ENCODE measurements at regions not wholly inside any gene's neighbourhood (a gene's known extent, or its start where the extent isn't known, plus 50 kb on each side); places are given as distances from the start of the nearest gene placed in this dataset.

DNA sequence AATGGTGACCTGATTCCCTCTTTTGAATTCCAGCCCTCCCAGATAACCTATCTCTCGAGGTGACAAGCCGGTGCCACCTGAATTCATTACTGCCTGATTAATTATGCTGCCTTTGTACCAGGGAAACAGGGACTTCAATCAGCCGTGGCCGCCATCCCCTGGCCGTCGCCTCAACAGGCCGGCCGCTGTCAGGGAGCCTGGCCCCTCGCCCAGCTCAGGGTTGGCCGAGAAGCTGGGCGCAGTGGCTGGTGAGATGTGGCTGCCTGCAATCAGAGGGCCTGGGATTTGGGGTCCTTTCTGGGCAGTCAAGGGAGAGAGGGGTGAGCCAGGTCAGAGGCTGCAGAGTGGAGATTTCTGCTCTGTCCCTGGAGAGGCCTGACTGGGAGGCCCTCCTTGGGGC, 91.2 kb downstream of the KCTD15 start:
- Histone ChIP-seq H3K9me3 (no peaks in the 10 kb centered on the region), H3K4me3 (no peak overlapping the region), H3K4me1 (peaks cover 0 to 9% (median 0%) of the 10 kb centered on the region in 4 donors), H3K36me3 (no peaks in the 10 kb centered on the region), H3K27ac (no peak overlapping the region), H3K27me3 (no peaks in the 10 kb centered on the region)
- WGBS, 2 donors, result 78 to 86% methylated on average over 11 of the region's 11 CpGs
- DNase-seq (ENCODE audit: low spot score in 2 of 2), result no peak
- no peak for TF ChIP-seq EP300 (IDR thresholded peaks at IDR 0.05)
- TF ChIP-seq, protein P1, sequence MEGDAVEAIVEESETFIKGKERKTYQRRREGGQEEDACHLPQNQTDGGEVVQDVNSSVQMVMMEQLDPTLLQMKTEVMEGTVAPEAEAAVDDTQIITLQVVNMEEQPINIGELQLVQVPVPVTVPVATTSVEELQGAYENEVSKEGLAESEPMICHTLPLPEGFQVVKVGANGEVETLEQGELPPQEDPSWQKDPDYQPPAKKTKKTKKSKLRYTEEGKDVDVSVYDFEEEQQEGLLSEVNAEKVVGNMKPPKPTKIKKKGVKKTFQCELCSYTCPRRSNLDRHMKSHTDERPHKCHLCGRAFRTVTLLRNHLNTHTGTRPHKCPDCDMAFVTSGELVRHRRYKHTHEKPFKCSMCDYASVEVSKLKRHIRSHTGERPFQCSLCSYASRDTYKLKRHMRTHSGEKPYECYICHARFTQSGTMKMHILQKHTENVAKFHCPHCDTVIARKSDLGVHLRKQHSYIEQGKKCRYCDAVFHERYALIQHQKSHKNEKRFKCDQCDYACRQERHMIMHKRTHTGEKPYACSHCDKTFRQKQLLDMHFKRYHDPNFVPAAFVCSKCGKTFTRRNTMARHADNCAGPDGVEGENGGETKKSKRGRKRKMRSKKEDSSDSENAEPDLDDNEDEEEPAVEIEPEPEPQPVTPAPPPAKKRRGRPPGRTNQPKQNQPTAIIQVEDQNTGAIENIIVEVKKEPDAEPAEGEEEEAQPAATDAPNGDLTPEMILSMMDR (IDR thresholded peaks at IDR 0.05), result no peak
- no peak for TF ChIP-seq POLR2A (IDR thresholded peaks at IDR 0.05)

DNA sequence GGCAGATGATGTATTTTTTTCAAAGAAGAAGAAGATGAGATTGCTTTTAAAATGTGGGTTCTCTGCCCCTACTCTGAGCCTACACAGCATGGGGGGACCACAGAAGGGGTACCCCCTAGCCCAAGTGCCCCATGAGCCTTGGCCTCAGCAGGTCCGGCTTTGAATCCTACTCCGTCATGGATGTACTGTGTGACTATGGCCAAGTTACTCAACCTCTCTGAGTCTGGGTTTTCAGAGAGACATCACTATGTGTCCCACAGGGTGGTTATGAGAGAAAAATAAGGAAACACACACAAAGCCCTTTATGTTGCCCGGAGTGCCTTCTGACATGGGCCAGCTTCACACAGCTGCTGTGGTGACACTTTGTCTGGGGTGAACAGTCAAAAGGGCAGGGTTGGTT, 92.0 kb downstream of the KCTD15 start:
- Histone ChIP-seq H3K36me3 (no peaks in the 10 kb centered on the region), H3K4me1 (peaks cover 0 to 7% (median 0%) of the 10 kb centered on the region in 4 donors), H3K9me3 (no peaks in the 10 kb centered on the region), H3K27me3 (no peaks in the 10 kb centered on the region), H3K27ac (no peak overlapping the region), H3K4me3 (no peak overlapping the region)
- no peak for TF ChIP-seq POLR2A (IDR thresholded peaks at IDR 0.05)
- TF ChIP-seq, protein P1 (IDR thresholded peaks at IDR 0.05), result no peak
- no peak for TF ChIP-seq EP300 (IDR thresholded peaks at IDR 0.05)
- 70% methylated on average over 3 of the region's 3 CpGs for WGBS, 2 donors
- DNase-seq (ENCODE audit: low spot score in 2 of 2), result no peak

DNA sequence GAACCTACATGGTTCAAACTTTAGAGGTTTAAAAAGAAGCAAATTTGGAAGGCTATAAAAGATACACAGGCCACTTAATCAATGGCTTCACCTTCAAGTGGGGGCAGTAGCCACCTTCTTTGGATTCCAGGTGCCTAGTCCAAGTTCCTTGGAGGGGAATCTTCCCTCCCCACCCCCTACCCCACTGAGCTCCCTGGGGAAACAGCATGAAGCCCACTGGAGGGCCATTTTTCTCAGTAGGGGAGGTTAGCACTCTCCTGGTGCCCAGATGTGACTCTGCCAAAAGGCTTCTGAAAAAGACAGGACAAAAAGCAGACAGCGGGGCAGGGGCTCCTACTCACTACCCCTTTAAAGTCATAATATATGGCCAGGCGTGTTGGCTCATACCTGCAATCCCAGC, 93.9 kb downstream of the KCTD15 start:
- Histone ChIP-seq H3K4me3 (no peak overlapping the region), H3K9me3 (no peaks in the 10 kb centered on the region), H3K27me3 (no peaks in the 10 kb centered on the region), H3K36me3 (no peaks in the 10 kb centered on the region), H3K4me1 (no peaks in the 10 kb centered on the region), H3K27ac (no peak overlapping the region)
- no peak for DNase-seq (ENCODE audit: low spot score in 2 of 2)
- TF ChIP-seq EP300 (IDR thresholded peaks at IDR 0.05), result no peak
- TF ChIP-seq POLR2A (IDR thresholded peaks at IDR 0.05), result no peak
- TF ChIP-seq, protein P1 (IDR thresholded peaks at IDR 0.05), result no peak
- 80 to 96% methylated on average over 2 of the region's 2 CpGs for WGBS, 2 donors

DNA sequence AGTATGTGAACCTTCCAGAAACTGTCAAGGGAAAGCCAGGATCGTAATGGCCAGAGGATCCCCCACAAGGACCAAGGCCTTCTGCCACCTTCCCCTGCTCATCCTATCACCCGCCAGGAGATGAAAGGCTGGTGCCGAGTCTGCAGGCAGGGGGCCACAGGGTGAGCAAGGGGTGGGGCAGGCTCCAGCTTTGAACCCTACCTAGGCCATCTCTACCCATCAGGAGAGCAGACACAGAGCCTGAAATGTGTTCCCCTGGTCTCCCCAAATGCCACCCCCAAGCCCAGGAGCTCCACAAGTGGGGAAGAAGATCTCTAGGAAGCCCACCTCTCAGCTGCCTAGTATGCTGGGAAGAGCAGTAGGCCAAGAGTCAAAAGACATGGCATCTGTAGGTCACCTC, 95.1 kb downstream of the KCTD15 start:
- H3K27me3 ChIP-seq, result no peaks in the 10 kb centered on the region
- TF ChIP-seq POLR2A (IDR thresholded peaks at IDR 0.05) (no peak), EP300 (IDR thresholded peaks at IDR 0.05) (no peak)
- TF ChIP-seq, protein P1 (IDR thresholded peaks at IDR 0.05), result no peak
- no peaks in the 10 kb centered on the region for H3K9me3 ChIP-seq
- H3K36me3 ChIP-seq, result no peaks in the 10 kb centered on the region
- 79% methylated on average over 3 of the region's 3 CpGs for WGBS, 2 donors
- H3K27ac ChIP-seq, result no peak overlapping the region
- no peak overlapping the region for H3K4me3 ChIP-seq
- H3K4me1 ChIP-seq, result no peaks in the 10 kb centered on the region
- no peak for DNase-seq (ENCODE audit: low spot score in 2 of 2)

DNA sequence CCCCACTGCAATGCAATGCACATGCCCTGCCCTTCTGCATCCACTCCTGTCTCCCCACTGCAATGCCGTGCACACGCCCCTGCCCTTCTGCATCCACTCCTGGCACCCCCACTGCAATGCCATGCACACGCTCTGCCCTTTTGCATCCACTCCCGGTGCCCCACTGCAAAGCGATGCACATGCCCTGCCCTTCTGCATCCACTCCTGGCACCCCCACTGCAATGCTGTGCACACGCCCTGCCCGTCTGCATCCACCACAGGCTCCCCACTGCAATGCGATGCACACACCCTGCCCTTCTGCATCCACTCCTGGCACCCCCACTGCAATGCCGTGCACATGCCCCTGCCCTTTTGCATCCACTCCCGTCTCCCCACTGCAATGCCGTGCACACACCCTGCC, 98.1 kb downstream of the KCTD15 start:
- Histone ChIP-seq H3K27ac (no peak overlapping the region), H3K36me3 (no peaks in the 10 kb centered on the region), H3K4me1 (no peaks in the 10 kb centered on the region), H3K4me3 (no peak overlapping the region), H3K9me3 (peaks cover 0 to 28% (median 7%) of the 10 kb centered on the region in 4 donors), H3K27me3 (no peaks in the 10 kb centered on the region)
- no peak for DNase-seq (ENCODE audit: low spot score in 2 of 2)
- 75 to 86% methylated on average over 11 of the region's 11 CpGs for WGBS, 2 donors
- no peak for TF ChIP-seq EP300 (IDR thresholded peaks at IDR 0.05)
- TF ChIP-seq, protein P1 (IDR thresholded peaks at IDR 0.05), result no peak
- no peak for TF ChIP-seq POLR2A (IDR thresholded peaks at IDR 0.05)
